HCT116 (cell line): ENCODE measurements at regions not wholly inside any gene's neighbourhood (a gene's known extent, or its start where the extent isn't known, plus 50 kb on each side); places are given as distances from the start of the nearest gene placed in this dataset.

Experiments used
- ATAC-seq: fragments of 200-7000 bp; cut with Tn5 transposase; 2 replicates; pipeline ENCODE4 v1.9.1; 2020; ENCODE audit warnings: mild to moderate bottlenecking, moderate library complexity
- BruUV-seq: library from RNA; stranded (reverse); fragments of 400-500 nt; replicated peaks from 2 replicates; lab custom pipeline; 2021; lab: Mats Ljungman, UMichigan
- CTCF ChIA-PET: fragments of 300-600 bp; sonication (Branson Sonifier 250); formaldehyde crosslinking; loops from one replicate; lab custom pipeline; 2021; ENCODE audit warnings: antibody characterized with exemption; lab: Charles Lee
- POLR2A ChIA-PET: fragments of 300-600, 350-600 bp; sonication (Branson Sonifier 250); formaldehyde crosslinking; loops from one replicate; lab custom pipeline; 2021; ENCODE audit warnings: antibody characterized with exemption; lab: Charles Lee
- RAD21 ChIA-PET, 2 experiments: fragments of 300-600 bp; sonication (Branson Sonifier 250); formaldehyde crosslinking; loops; one replicate each; lab custom pipeline; 2023; ENCODE audit warnings: low total read pairs in 2 of 2; ENCODE audit not compliant: uncharacterized antibody in 2 of 2, unreplicated experiment in 2 of 2, low non-redundant PET in 1 of 2; lab: Charles Lee
- DNase-seq: peaks from one replicate; pipeline ENCODE4 v3.0.0-alpha.2; 2010; ENCODE audit warnings: low read depth, low spot score
- H2AFZ ChIP-seq: fragments of 200-600 bp; shearing (Covaris generic), sonication (generic); 2 replicates; pipeline ENCODE4 v1.6.1; 2017; ENCODE audit warnings: low read depth, mixed run types, mixed read lengths, antibody characterized with exemption, low read length; ENCODE audit not compliant: poor library complexity, severe bottlenecking
- H3K27ac ChIP-seq: 2 replicates; pipeline ENCODE4 v1.5.1; 2012; ENCODE audit warnings: low read depth, low read length
- H3K27me3 ChIP-seq: fragments of 200-600 bp; sonication (generic); 2 replicates; pipeline ENCODE4 v1.6.1; 2016; ENCODE audit warnings: mixed run types, low read length, mixed read lengths; ENCODE audit not compliant: insufficient read depth
- H3K36me3 ChIP-seq, 2 experiments: fragments of 200-500 bp in 1 of 2; fragments of 200-600 bp in 1 of 2; sonication (Bioruptor generic) in 1 of 2; sonication (generic) in 1 of 2; 2 replicates each; pipeline versions ENCODE4 v1.5.1 to v1.6.1; 2014 to 2016; ENCODE audit warnings: low read length in 2 of 2, inconsistent platforms in 1 of 2, mixed read lengths in 1 of 2, mixed run types in 1 of 2; ENCODE audit not compliant: insufficient read depth in 2 of 2, control insufficient read depth in 1 of 2
- H3K4me1 ChIP-seq, 2 experiments: fragments of 200-600 bp in 1 of 2; sonication (generic) in 1 of 2; 2 replicates each; pipeline versions ENCODE4 v1.5.1 to v1.6.1; 2012 to 2017; ENCODE audit warnings: low read length in 2 of 2, inconsistent platforms in 1 of 2, mild to moderate bottlenecking in 1 of 2, mixed read lengths in 1 of 2, mixed run types in 1 of 2, moderate library complexity in 1 of 2; ENCODE audit not compliant: insufficient read depth in 2 of 2, control insufficient read depth in 1 of 2
- H3K4me2 ChIP-seq: fragments of 200-600 bp; sonication (generic); 2 replicates; pipeline ENCODE4 v1.6.1; 2017; ENCODE audit warnings: mixed run types, low read length, mixed read lengths
- H3K4me3 ChIP-seq, 2 experiments: fragments of 200-600 bp in 1 of 2; sonication (generic) in 1 of 2; replicated peaks in 1 of 2; 2 replicates each; pipeline ENCODE4 v1.5.1; 2011 to 2016; ENCODE audit warnings: low read length in 2 of 2, control low read depth in 1 of 2, low read depth in 1 of 2, mild to moderate bottlenecking in 1 of 2, mixed read lengths in 1 of 2, mixed run types in 1 of 2
- H3K79me2 ChIP-seq: fragments of 200-600 bp; sonication (generic); 2 replicates; pipeline ENCODE4 v1.6.1; 2017; ENCODE audit warnings: mild to moderate bottlenecking, mixed run types, low read length, moderate library complexity, mixed read lengths; ENCODE audit not compliant: insufficient read depth
- H3K9ac ChIP-seq: fragments of 200-600 bp; sonication (generic); 2 replicates; pipeline ENCODE4 v1.6.1; 2016; ENCODE audit warnings: low read length, mixed read lengths
- H3K9me2 ChIP-seq: fragments of 200-600 bp; sonication (generic), shearing (Covaris generic); 2 replicates; pipeline ENCODE4 v1.6.1; 2017; ENCODE audit warnings: mixed run types, mild to moderate bottlenecking, moderate library complexity; ENCODE audit not compliant: insufficient read depth
- H3K9me3 ChIP-seq, 2 experiments: fragments of 200-500 bp in 1 of 2; fragments of 200-600 bp in 1 of 2; sonication (Bioruptor generic) in 1 of 2; sonication (generic) in 1 of 2; 2 replicates each; pipeline ENCODE4 v1.6.1; 2014 to 2017; ENCODE audit warnings: low read length in 2 of 2, mixed read lengths in 2 of 2, inconsistent platforms in 1 of 2, low read depth in 1 of 2, mild to moderate bottlenecking in 1 of 2, mixed run types in 1 of 2, moderate library complexity in 1 of 2; ENCODE audit not compliant: control insufficient read depth in 1 of 2, insufficient read depth in 1 of 2
- H4K20me1 ChIP-seq: fragments of 200-600 bp; sonication (generic), shearing (Covaris generic); 2 replicates; pipeline ENCODE4 v1.6.1; 2017; ENCODE audit warnings: mixed run types, mild to moderate bottlenecking, moderate library complexity; ENCODE audit not compliant: insufficient read depth
- CBX3 ChIP-seq: IDR thresholded peaks from 2 replicates; pipeline ENCODE4 v1.6.1; 2012; ENCODE audit warnings: low read depth
- CEBPB ChIP-seq: IDR thresholded peaks from 2 replicates; pipeline ENCODE4 v1.6.1; 2012; ENCODE audit warnings: low read depth
- CTCF ChIP-seq, 3 experiments: fragments of 200-600 bp in 1 of 3; sonication (generic) in 1 of 3; IDR thresholded peaks in 2 of 3; conservative IDR thresholded peaks in 1 of 3; 2 replicates each; pipeline ENCODE4 v1.5.1; 2012 to 2017; ENCODE audit warnings: low read depth in 2 of 3, low read length in 2 of 3, antibody characterized with exemption in 1 of 3, borderline replicate concordance in 1 of 3, control low read depth in 1 of 3, mild to moderate bottlenecking in 1 of 3, mixed read lengths in 1 of 3, mixed run types in 1 of 3, moderate library complexity in 1 of 3; ENCODE audit not compliant: insufficient read depth in 1 of 3
- EGR1 ChIP-seq: IDR thresholded peaks from 2 replicates; pipeline ENCODE4 v1.6.1; 2012; ENCODE audit warnings: low read depth
- EZH2 ChIP-seq: fragments of 200-600 bp; sonication (generic); IDR thresholded peaks from 2 replicates; pipeline ENCODE4 v1.6.1; 2017; ENCODE audit warnings: antibody characterized with exemption, mixed run types
- EZH2phosphoT487 ChIP-seq: fragments of 200-600 bp; IDR thresholded peaks from 2 replicates; pipeline ENCODE4 v1.6.1; 2018; ENCODE audit warnings: antibody characterized with exemption, borderline replicate concordance
- JUND ChIP-seq: IDR thresholded peaks from 2 replicates; pipeline ENCODE4 v1.6.1; 2012
- MAX ChIP-seq: IDR thresholded peaks from 2 replicates; pipeline ENCODE4 v1.6.1; 2012
- POLR2A ChIP-seq: IDR thresholded peaks from 2 replicates; pipeline ENCODE4 v1.7.0; 2011; ENCODE audit warnings: borderline replicate concordance; ENCODE audit not compliant: insufficient read depth, insufficient read length; ENCODE audit errors: extremely low read depth
- POLR2AphosphoS5 ChIP-seq: IDR thresholded peaks from 2 replicates; pipeline ENCODE4 v1.6.1; 2011; ENCODE audit warnings: mild to moderate bottlenecking, low read depth, low read length, moderate library complexity
- SIN3A ChIP-seq: IDR thresholded peaks from 2 replicates; pipeline ENCODE4 v1.6.1; 2012; ENCODE audit warnings: low read depth
- TCF7L2 ChIP-seq: IDR thresholded peaks from 2 replicates; pipeline ENCODE4 v1.7.0; 2011; ENCODE audit warnings: borderline replicate concordance, inconsistent platforms; ENCODE audit not compliant: insufficient read depth, insufficient read length; ENCODE audit errors: extremely low read depth
- YY1 ChIP-seq: IDR thresholded peaks from 2 replicates; pipeline ENCODE4 v1.6.1; 2011; ENCODE audit warnings: low read length, low read depth, moderate library complexity, mild to moderate bottlenecking; ENCODE audit not compliant: insufficient replicate concordance; ENCODE audit errors: extremely low read depth
- ZFX ChIP-seq: fragments of 450-650 bp; IDR thresholded peaks from 2 replicates; pipeline ENCODE4 v1.6.1; 2017
- intact Hi-C: fragments of 100-400 bp; cut with micrococcal nuclease; formaldehyde crosslinking; loops from 2 replicates; pipeline ENCODE4 v1.10.0; 2022

GRCh38 chr4:26032142-26032541, 118.1 kb downstream of the SMIM20 start:
- POLR2A ChIA-PET, result no interaction called here
- TF ChIP-seq SIN3A, result no peak
- TF ChIP-seq, all 23 proteins: peak for 0
- H3K9me2 ChIP-seq, result no peaks in the 10 kb centered on the region
- no peaks in the 10 kb centered on the region for H3K4me1 ChIP-seq
- H2AFZ ChIP-seq, result no peak overlapping the region
- H3K79me2 ChIP-seq, result no peaks in the 10 kb centered on the region
- CTCF ChIA-PET, result no interaction called here
- no peaks in the 10 kb centered on the region for H3K27me3 ChIP-seq
- no peak overlapping the region for H3K4me2 ChIP-seq
- no peak overlapping the region for H3K9ac ChIP-seq
- RAD21 ChIA-PET, result no interaction called here
- H3K4me3 ChIP-seq, result no peak overlapping the region
- BruUV-seq, result no TSS peak
- H4K20me1 ChIP-seq, result no peaks in the 10 kb centered on the region
- ATAC-seq (no peak), DNase-seq (no peak)
- no peak overlapping the region for H3K27ac ChIP-seq
- H3K36me3 ChIP-seq, result no peaks in the 10 kb centered on the region
- intact Hi-C loops, result no loop called here
- H3K9me3 ChIP-seq, result no peaks in the 10 kb centered on the region

GRCh38 chr4:26032630-26033317, 118.8 kb downstream of the SMIM20 start:
- no TSS peak for BruUV-seq
- Histone ChIP-seq H3K27ac (no peak overlapping the region), H3K79me2 (no peaks in the 10 kb centered on the region), H3K4me1 (no peaks in the 10 kb centered on the region), H2AFZ (no peak overlapping the region), H3K4me2 (no peak overlapping the region), H3K9me2 (no peaks in the 10 kb centered on the region), H4K20me1 (no peaks in the 10 kb centered on the region), H3K9ac (no peak overlapping the region), H3K4me3 (no peak overlapping the region), H3K27me3 (no peaks in the 10 kb centered on the region), H3K36me3 (no peaks in the 10 kb centered on the region), H3K9me3 (no peaks in the 10 kb centered on the region)
- DNase-seq (no peak), ATAC-seq (no peak)
- TF ChIP-seq MAX, result no peak
- no peak for TF ChIP-seq EZH2
- no peak for TF ChIP-seq CTCF (IDR thresholded peaks at IDR 0.05 in 2 of 3, conservative IDR thresholded peaks at IDR 0.05 in 1 of 3; ENCODE audit: borderline replicate concordance in 1 of 3, insufficient read depth in 1 of 3, low read depth in 2 of 3, low read length in 2 of 3)
- no peak for TF ChIP-seq TCF7L2
- no peak for TF ChIP-seq ZFX
- TF ChIP-seq SIN3A, result no peak
- TF ChIP-seq JUND, result no peak
- no peak for TF ChIP-seq CBX3
- TF ChIP-seq EZH2phosphoT487, result no peak
- no peak for TF ChIP-seq YY1
- no peak for TF ChIP-seq POLR2AphosphoS5
- no peak for TF ChIP-seq CEBPB
- no peak for TF ChIP-seq EGR1
- no peak for TF ChIP-seq POLR2A
- intact Hi-C loops, result no loop called here
- RAD21 ChIA-PET, result no interaction called here
- CTCF ChIA-PET, result no interaction called here
- POLR2A ChIA-PET, result no interaction called here
